ENCODE measurements at regions not wholly inside any gene's neighbourhood (a gene's known extent, or its start where the extent isn't known, plus 50 kb on each side); places are given as distances from the start of the nearest gene placed in this dataset.

DNA sequence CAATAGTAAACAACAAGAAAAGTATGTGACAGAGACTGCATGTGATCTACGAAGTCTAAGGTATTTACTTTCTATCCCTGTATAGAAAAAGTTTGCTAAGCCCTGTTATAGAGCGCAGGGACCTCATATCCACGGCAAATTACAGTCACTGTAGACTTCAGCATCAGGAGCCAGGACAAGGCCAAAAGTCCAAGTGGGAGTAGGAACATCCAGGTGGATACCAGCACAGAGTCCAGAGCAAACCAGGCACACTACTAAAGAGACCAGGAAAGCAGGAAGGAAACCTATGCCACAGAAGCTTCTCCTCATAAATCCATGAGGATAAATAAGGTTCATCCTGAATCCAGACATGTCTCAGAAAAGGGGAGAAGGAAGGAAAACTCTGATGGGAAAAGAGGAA is 342.2 kb upstream of the HTR2A start:
- BruUV-seq (replicated peaks), result no TSS peak
- no peak overlapping the region for H3K4me2 ChIP-seq (ENCODE audit: insufficient read depth, low read length)
- H3K4me1 ChIP-seq (ENCODE audit: control insufficient read depth, extremely low read depth, insufficient read depth, low read length), result no peaks in the 10 kb centered on the region
- H3K9me3 ChIP-seq (replicated peaks; ENCODE audit: control insufficient read depth, insufficient read depth, low read length), result peaks cover 1% of the 10 kb centered on the region
- dilution Hi-C loops (cut with MboI; ENCODE audit: extremely low pct_ligation_motif_present, low sequenced_read_pairs) (no loop called here), intact Hi-C loops (cut with micrococcal nuclease) (no loop called here)
- H4K20me1 ChIP-seq (replicated peaks; ENCODE audit: control insufficient read depth, extremely low read depth, insufficient read depth, low read length), result no peaks in the 10 kb centered on the region
- H3K36me3 ChIP-seq (ENCODE audit: control insufficient read depth in 2 of 2, extremely low read depth in 1 of 2, insufficient read depth in 2 of 2, low read length in 2 of 2), result no peaks in the 10 kb centered on the region
- FAIRE-seq, result no peak
- TF ChIP-seq MYC (IDR thresholded peaks at IDR 0.05; ENCODE audit: low read depth, low read length), result no peak
- TF ChIP-seq POLR2AphosphoS5 (IDR thresholded peaks at IDR 0.05; ENCODE audit: insufficient read depth, low read depth, low read length), result no peak
- no peak for TF ChIP-seq FOS (IDR thresholded peaks at IDR 0.05; ENCODE audit: borderline replicate concordance, insufficient read depth, low read length)
- TF ChIP-seq EZH2 (IDR thresholded peaks at IDR 0.05; ENCODE audit: borderline replicate concordance, low read depth, low read length, severe bottlenecking), result no peak
- no peak for TF ChIP-seq MAX (IDR thresholded peaks at IDR 0.05; ENCODE audit: insufficient read depth, insufficient read length)
- TF ChIP-seq, protein P1, sequence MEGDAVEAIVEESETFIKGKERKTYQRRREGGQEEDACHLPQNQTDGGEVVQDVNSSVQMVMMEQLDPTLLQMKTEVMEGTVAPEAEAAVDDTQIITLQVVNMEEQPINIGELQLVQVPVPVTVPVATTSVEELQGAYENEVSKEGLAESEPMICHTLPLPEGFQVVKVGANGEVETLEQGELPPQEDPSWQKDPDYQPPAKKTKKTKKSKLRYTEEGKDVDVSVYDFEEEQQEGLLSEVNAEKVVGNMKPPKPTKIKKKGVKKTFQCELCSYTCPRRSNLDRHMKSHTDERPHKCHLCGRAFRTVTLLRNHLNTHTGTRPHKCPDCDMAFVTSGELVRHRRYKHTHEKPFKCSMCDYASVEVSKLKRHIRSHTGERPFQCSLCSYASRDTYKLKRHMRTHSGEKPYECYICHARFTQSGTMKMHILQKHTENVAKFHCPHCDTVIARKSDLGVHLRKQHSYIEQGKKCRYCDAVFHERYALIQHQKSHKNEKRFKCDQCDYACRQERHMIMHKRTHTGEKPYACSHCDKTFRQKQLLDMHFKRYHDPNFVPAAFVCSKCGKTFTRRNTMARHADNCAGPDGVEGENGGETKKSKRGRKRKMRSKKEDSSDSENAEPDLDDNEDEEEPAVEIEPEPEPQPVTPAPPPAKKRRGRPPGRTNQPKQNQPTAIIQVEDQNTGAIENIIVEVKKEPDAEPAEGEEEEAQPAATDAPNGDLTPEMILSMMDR (IDR thresholded peaks at IDR 0.05; ENCODE audit: extremely low read depth in 1 of 2, insufficient read depth in 1 of 2, low read depth in 1 of 2, low read length in 2 of 2), result no peak
- TF ChIP-seq GATA2 (IDR thresholded peaks at IDR 0.05; ENCODE audit: insufficient read depth, insufficient read length, low read depth, low read length), result no peak
- no peak for TF ChIP-seq POLR2A (IDR thresholded peaks at IDR 0.05; ENCODE audit: low read depth, low read length)
- TF ChIP-seq JUN (IDR thresholded peaks at IDR 0.05; ENCODE audit: borderline replicate concordance, insufficient read depth, insufficient read length, low read depth), result no peak
- no peaks in the 10 kb centered on the region for H3K79me2 ChIP-seq (ENCODE audit: control insufficient read depth, insufficient read depth, low read length)
- no peak overlapping the region for H3K9ac ChIP-seq (replicated peaks; ENCODE audit: extremely low read depth, insufficient read depth, low read length)
- no peak overlapping the region for H3K27ac ChIP-seq (ENCODE audit: insufficient read depth, low read depth, low read length)
- no peaks in the 10 kb centered on the region for H3K9me1 ChIP-seq (replicated peaks; ENCODE audit: control insufficient read depth, extremely low read depth, insufficient read depth, low read length)
- DNase-seq (ENCODE audit: low read depth, low spot score), result no peak
- ChIA-PET CTCF (no interaction called here), POLR2A (no interaction called here)
- no peak overlapping the region for H3K4me3 ChIP-seq (replicated peaks in 1 of 3; ENCODE audit: insufficient read depth in 1 of 3, low read depth in 1 of 3, low read length in 3 of 3)
- H2AFZ ChIP-seq (ENCODE audit: low read depth, low read length), result no peak overlapping the region
- H3K27me3 ChIP-seq (ENCODE audit: control insufficient read depth in 2 of 2, insufficient read depth in 2 of 2, low read length in 2 of 2), result no peaks in the 10 kb centered on the region
